SU-DHL-6 (cell line): ENCODE measurements at regions not wholly inside any gene's neighbourhood (a gene's known extent, or its start where the extent isn't known, plus 50 kb on each side); places are given as distances from the start of the nearest gene placed in this dataset.

Experiments used
- H2AFZ ChIP-seq: fragments of 200-600 bp; sonication (generic); 2 replicates; pipeline ENCODE4 v1.6.1; 2014; ENCODE audit warnings: low read depth, mild to moderate bottlenecking, moderate library complexity, mixed read lengths, antibody characterized with exemption, low read length; ENCODE audit not compliant: severe bottlenecking
- H3F3A ChIP-seq: fragments of 200-600 bp; shearing (Covaris generic); 2 replicates; pipeline ENCODE4 v1.6.0; 2016; ENCODE audit warnings: antibody characterized with exemption, mild to moderate bottlenecking; ENCODE audit not compliant: insufficient read depth
- H3K27ac ChIP-seq: fragments of 200-600 bp; sonication (generic); 2 replicates; pipeline ENCODE4 v1.5.1; 2016; ENCODE audit warnings: low read depth, mild to moderate bottlenecking, low read length, moderate library complexity, mixed read lengths
- H3K27me3 ChIP-seq: fragments of 200-600 bp; sonication (generic), shearing (Covaris generic); 2 replicates; pipeline ENCODE4 v1.6.0; 2014; ENCODE audit warnings: mild to moderate bottlenecking, low read length
- H3K36me3 ChIP-seq: fragments of 200-600 bp; sonication (generic); 2 replicates; pipeline ENCODE4 v1.6.1; 2014; ENCODE audit warnings: mild to moderate bottlenecking, low read length, mixed read lengths
- H3K4me2 ChIP-seq: fragments of 300-600, 200-600 bp; shearing (Covaris generic), sonication (generic); 2 replicates; pipeline ENCODE4 v1.6.0; 2014; ENCODE audit warnings: low read length, low read depth, mild to moderate bottlenecking; ENCODE audit not compliant: poor library complexity, severe bottlenecking
- H3K4me3 ChIP-seq: fragments of 200-600 bp; sonication (generic); 2 replicates; pipeline ENCODE4 v1.5.1; 2014; ENCODE audit warnings: antibody characterized with exemption, low read length, mild to moderate bottlenecking, mixed read lengths; ENCODE audit not compliant: insufficient read depth, poor library complexity, severe bottlenecking
- H3K79me2 ChIP-seq: fragments of 200-600 bp; sonication (generic); 2 replicates; pipeline ENCODE4 v1.6.1; 2014; ENCODE audit warnings: mild to moderate bottlenecking, low read length, moderate library complexity; ENCODE audit not compliant: insufficient read depth
- H3K9ac ChIP-seq: fragments of 200-600 bp; sonication (generic); 2 replicates; pipeline ENCODE4 v1.7.0; 2014; ENCODE audit warnings: mild to moderate bottlenecking, low read length
- H3K9me2 ChIP-seq: fragments of 200-600 bp; sonication (generic); replicated peaks from 2 replicates; pipeline ENCODE4 v1.6.1; 2014; ENCODE audit warnings: low read length; ENCODE audit not compliant: insufficient read depth
- H3K9me3 ChIP-seq: fragments of 200-600 bp; sonication (generic); 2 replicates; pipeline ENCODE4 v1.6.1; 2014; ENCODE audit warnings: low read length, mixed read lengths; ENCODE audit not compliant: insufficient read depth
- H4K20me1 ChIP-seq: fragments of 200-600 bp; sonication (generic); 2 replicates; pipeline ENCODE4 v1.6.1; 2014; ENCODE audit warnings: low read depth, mild to moderate bottlenecking, antibody characterized with exemption, low read length, moderate library complexity, mixed read lengths
- CTCF ChIP-seq: fragments of 200-600 bp; sonication (generic); IDR thresholded peaks from one replicate; pipeline ENCODE4 v1.5.1; 2017; ENCODE audit warnings: antibody characterized with exemption, mild to moderate bottlenecking, low read length, moderate library complexity; ENCODE audit not compliant: insufficient read depth, poor library complexity, severe bottlenecking
- EZH2phosphoT487 ChIP-seq: fragments of 200-600 bp; sonication (generic), shearing (Covaris generic); conservative IDR thresholded peaks from 2 replicates; pipeline ENCODE4 v1.6.1; 2018; ENCODE audit warnings: mild to moderate bottlenecking, antibody characterized with exemption, low read length, moderate library complexity, mixed read lengths

DNA sequence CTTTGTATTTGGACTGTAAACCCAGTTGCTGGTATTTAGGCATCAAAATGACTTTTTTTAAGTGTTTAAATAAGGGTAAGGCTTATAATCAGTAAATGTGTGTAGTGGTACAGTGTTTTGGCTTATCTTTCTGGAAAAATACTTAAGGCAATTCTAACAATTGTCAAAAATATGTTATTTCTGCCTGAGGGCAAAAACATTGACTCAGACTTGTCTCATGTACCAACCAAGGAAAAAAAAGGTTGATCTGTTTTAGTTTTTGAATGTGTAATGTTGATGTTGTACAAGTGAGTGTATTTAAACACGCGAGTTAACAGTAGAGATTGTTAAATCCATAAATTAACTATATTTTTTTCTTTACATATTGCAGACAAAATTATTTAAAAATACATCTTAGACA, 277.8 kb upstream of the TYRP1 start:
- no peak overlapping the region for H3K9ac ChIP-seq
- H3K9me2 ChIP-seq = no peaks in the 10 kb centered on the region
- no peaks in the 10 kb centered on the region for H3K9me3 ChIP-seq
- no peak overlapping the region for H3K27ac ChIP-seq
- no peaks in the 10 kb centered on the region; the same call in 1 of the 2 replicates for H3K27me3 ChIP-seq
- no peak for TF ChIP-seq CTCF
- no peak for TF ChIP-seq EZH2phosphoT487
- H3K79me2 ChIP-seq = no peaks in the 10 kb centered on the region
- no peak overlapping the region for H3K4me2 ChIP-seq
- H4K20me1 ChIP-seq = no peaks in the 10 kb centered on the region
- H3K4me3 ChIP-seq = no peak overlapping the region
- H2AFZ ChIP-seq = no peak overlapping the region
- no peaks in the 10 kb centered on the region for H3K36me3 ChIP-seq
- no peaks in the 10 kb centered on the region for H3F3A ChIP-seq

GRCh38 chr9:12416716-12417115, 276.5 kb upstream of the TYRP1 start:
- Histone ChIP-seq H3K36me3 (no peaks in the 10 kb centered on the region), H3K9ac (no peak overlapping the region), H3K9me3 (no peaks in the 10 kb centered on the region), H3K9me2 (no peaks in the 10 kb centered on the region), H3F3A (no peaks in the 10 kb centered on the region), H3K27me3 (no peaks in the 10 kb centered on the region; the same call in 1 of the 2 replicates), H3K79me2 (no peaks in the 10 kb centered on the region), H2AFZ (no peak overlapping the region), H3K4me3 (no peak overlapping the region), H3K27ac (no peak overlapping the region), H3K4me2 (no peak overlapping the region), H4K20me1 (no peaks in the 10 kb centered on the region)
- no peak for TF ChIP-seq EZH2phosphoT487

- Histone ChIP-seq H3K9ac (no peak overlapping the region), H2AFZ (no peak overlapping the region), H3K27ac (no peak overlapping the region), H3K4me3 (no peak overlapping the region), H3K4me2 (no peak overlapping the region), H4K20me1 (no peaks in the 10 kb centered on the region), H3F3A (no peaks in the 10 kb centered on the region), H3K36me3 (no peaks in the 10 kb centered on the region), H3K79me2 (no peaks in the 10 kb centered on the region), H3K27me3 (no peaks in the 10 kb centered on the region), H3K9me3 (no peaks in the 10 kb centered on the region), H3K9me2 (no peaks in the 10 kb centered on the region)
- TF ChIP-seq CTCF (no peak), EZH2phosphoT487 (no peak)
Observed at GRCh38 chr9:12424243-12424642, 268.9 kb upstream of the TYRP1 start.

DNA sequence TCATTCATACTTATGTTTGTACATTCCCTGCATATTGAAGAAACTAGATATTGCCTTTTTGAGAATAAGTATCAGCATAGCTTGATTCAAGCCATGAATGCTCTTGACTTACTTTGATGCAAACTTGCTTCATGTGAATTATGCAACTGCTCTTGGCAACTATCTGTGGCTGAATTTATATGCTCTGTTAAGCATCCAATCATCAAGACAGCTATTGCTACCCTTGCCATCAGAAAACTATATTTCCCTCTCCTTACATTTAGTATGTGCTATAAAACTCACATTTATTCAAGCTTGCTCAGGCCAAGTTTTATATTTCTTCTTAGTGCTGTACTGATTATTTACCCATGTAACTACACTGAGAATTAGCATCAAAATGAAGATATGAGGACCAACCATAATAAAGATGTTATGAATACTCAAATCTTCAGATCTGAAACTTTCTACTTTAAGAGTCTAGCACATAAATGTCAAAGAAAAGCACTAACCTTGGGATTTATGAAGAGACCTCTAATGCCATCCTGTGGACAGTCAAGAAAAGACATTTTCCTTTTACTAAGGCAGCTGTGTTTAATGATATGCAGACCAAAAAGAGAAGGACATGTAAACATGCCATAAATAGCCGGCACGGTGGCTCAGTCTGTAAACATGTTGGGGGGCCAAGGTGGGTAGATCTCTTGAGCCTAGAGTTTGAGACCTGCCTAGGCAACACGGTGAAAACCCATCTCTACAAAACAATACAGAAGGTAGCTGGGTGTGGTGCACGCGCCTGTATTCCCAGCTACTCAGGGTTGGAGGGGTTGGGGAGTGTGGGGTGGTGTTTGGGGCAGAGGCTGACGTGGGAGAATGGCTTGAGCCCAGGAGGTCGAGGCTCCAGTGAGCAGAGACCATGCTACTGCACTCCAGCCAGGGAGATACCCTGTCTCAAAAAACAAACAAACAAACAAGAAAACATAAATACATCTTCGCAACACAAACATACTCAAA, 267.0 kb upstream of the TYRP1 start:
- H3F3A ChIP-seq = no peaks in the 10 kb centered on the region
- no peaks in the 10 kb centered on the region for H4K20me1 ChIP-seq
- TF ChIP-seq CTCF = no peak
- no peak for TF ChIP-seq EZH2phosphoT487
- no peak overlapping the region for H3K27ac ChIP-seq
- no peaks in the 10 kb centered on the region for H3K9me2 ChIP-seq
- no peaks in the 10 kb centered on the region for H3K36me3 ChIP-seq
- H3K79me2 ChIP-seq = no peaks in the 10 kb centered on the region
- H3K27me3 ChIP-seq = no peaks in the 10 kb centered on the region
- H3K9me3 ChIP-seq = no peaks in the 10 kb centered on the region
- H2AFZ ChIP-seq = no peak overlapping the region
- no peak overlapping the region for H3K4me2 ChIP-seq
- H3K4me3 ChIP-seq = no peak overlapping the region
- H3K9ac ChIP-seq = no peak overlapping the region
